HG02870 (cell line): ENCODE measurements at regions not wholly inside any gene's neighbourhood (a gene's known extent, or its start where the extent isn't known, plus 50 kb on each side); places are given as distances from the start of the nearest gene placed in this dataset.

Experiments
- ATAC-seq: cut with Tn5 transposase; IDR thresholded peaks from one replicate; pipeline ENCODE4 v1.9.1; 2021; ENCODE audit warnings: mild to moderate bottlenecking, moderate library complexity; ENCODE audit not compliant: unreplicated experiment

DNA sequence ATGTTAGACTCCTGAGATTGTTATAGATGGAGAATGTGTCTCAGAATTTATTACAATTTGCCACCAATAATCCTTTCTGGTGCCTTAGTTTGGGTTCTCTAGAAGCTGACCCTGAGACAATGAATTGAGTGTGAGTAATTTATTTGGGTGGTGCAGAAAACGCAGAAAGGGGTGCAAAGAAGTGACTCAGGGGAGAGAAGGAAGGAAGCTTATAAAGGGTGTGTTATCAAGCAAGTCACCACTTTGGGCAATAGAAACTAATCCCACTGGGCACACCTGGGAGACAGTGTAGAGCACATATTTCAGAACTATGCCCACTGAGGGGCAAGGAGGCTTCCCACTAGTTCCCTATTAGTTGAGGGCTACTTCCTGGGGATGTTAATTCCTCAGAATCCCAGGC, 320.6 kb downstream of the MID1IP1 start:
- no peak for ATAC-seq

GRCh38 chrX:39125834-39126233, 324.6 kb downstream of the MID1IP1 start:
- no peak for ATAC-seq

GRCh38 chrX:39133971-39134370, 332.7 kb downstream of the MID1IP1 start:
- peak; percentile 78 for ATAC-seq

DNA sequence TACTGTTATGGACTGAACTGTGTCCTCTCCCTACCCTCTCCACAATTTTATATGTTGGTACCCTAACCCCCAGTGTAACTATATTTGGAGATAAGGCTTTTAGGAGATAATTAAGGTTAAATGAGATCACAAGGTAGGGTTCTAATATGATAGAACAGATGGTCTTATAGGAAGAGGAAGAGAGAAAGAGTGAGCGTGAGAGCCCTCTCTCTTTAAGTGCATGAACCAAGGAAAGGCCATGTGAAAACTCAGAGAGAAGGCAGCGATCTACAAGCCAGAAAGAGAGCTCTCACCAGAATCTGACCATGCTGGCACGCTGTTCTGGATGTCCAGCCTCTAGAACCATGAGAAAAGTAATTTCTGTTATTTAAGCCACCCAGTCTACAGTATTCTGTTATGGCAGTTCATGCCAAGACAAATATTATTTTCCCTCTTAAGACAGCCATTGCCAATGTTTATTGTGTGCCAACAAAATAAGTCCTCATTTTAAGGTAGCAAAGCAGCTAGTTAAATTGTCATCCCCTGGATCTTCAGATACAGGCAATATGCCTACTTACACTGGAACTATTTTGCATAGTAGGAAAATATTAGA, 336.2 kb downstream of the MID1IP1 start:
- no peak for ATAC-seq

- no peak for ATAC-seq
Measured at GRCh38 chrX:39140581-39140980, 339.3 kb downstream of the MID1IP1 start.

DNA sequence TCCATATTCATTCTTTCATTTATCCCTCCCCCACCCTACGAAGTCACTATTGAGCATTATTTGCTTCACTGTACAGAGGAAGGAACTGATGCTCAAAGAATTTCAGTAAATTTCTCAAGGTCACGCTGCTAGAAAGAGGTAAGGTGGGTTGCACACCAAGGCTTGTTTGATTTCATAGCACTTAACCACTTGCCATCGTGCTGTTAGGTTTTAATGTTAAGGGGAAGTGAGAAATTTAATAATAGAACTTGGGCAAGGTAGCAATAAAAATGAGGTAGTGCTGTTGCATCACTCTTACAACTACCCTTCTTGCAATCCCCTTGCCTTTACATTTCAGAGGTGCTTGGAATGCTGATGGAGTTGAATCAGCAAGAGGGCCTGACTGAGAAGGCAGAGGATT, 343.1 kb downstream of the MID1IP1 start:
- ATAC-seq = peak; percentile 35

- ATAC-seq = peak; percentile 64
Measured at GRCh38 chrX:39144956-39145355, 343.7 kb downstream of the MID1IP1 start.

- ATAC-seq = no peak
Measured at GRCh38 chrX:39145859-39146258, 344.6 kb downstream of the MID1IP1 start.

DNA sequence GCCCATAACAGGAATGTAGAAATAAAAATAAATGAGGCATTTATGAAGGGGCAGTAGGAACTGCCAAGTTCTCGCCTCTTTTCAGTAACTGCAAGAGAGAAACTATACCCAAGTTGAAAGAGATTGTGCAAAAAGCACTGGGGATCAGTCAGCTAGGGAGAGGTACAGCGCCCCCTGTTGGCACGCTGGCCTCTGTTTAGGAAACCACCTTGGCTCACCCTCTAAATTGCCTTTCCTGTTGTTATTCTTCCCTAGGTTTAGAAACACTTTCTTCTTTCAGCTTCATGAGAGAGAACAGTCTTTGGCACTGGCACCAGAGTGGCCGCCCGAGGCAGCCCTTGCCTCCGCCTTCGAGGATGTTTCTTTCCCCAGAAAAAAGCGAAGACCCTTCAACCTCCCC, 348.5 kb downstream of the MID1IP1 start:
- no peak for ATAC-seq

DNA sequence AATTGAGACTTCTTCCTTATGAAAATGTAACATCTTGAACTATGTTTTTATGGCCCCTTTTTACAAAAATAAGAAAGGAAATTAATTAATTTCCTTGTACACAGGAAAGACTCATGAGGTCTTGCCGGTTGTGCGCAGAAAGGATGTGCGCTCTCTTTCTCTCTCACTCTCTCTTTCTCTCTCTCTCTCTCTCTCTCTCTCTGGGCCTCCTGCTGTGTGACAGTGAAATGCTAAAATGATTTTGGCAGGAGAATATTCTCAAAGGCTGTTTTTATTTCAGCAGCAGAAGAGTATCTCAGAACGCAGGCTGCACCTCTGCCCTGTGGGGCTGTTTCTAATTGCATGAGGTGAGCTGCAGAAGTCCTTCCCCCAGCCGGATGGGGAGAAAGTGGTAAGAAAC, 349.0 kb downstream of the MID1IP1 start:
- no peak for ATAC-seq

GRCh38 chrX:39150621-39151020, 349.4 kb downstream of the MID1IP1 start:
- ATAC-seq = no peak

DNA sequence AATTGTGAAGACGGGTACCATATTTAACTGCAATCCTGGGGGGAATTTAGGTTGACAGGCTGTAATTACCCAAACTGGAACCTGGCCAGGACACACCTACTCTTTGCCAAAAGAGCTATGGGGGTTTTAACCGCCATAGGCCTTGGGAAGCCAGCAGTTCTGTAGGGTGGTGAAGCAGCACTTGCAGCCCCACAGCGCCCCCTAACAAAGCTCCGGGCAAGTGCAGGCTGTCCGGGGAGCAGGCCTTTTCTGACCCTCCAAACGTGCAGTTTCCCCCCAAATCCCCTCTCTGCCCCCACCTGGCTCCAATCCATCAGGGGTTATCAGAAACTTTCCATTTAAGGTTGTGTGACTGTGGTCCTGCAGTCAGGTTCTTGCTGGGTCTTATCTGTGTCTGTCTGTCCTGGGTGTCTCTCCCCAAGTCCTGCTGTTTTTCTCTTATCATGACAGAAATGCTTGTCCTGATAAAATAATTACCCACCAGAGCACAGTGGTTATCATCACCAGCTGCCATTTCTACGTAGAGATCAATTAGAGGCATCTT, 350.9 kb downstream of the MID1IP1 start:
- ATAC-seq = no peak

DNA sequence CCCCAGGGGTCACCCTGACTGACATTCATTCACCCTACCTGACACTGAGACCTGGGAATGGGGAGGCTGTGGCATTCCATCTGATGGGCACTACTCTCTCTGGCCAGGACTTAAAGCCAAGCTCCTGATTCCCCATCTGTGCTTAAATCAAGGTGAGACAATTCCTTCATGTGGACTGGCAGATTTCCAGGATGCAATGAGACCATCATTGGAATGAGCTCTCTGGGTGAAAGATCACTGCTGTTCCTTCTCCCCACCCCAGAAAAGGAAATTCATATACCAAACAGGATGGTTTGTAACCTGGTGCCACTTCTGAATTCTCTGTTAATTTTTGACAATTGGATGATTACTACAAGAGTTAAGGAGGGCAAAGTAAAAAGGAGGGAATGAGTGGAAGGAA, 354.8 kb downstream of the MID1IP1 start:
- no peak for ATAC-seq

DNA sequence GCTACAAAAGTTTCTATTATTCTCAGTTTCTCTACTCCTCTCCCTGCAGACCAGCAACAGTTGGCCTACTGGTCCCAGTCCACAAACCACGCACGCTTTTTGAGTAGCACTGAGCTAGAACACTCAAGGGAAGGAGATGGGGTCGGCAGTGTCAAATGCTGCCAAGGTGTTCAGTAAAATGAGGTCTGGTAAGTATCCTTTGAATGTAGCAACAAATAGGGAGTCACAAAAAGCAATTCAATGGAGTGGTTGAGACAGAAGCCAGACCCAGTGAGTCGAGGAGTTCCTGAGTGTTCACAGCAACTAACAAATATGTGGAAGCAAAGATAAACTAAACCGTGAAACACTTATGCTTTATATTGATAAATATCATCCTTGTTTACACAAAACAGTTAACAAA, 355.7 kb downstream of the MID1IP1 start:
- no peak for ATAC-seq

DNA sequence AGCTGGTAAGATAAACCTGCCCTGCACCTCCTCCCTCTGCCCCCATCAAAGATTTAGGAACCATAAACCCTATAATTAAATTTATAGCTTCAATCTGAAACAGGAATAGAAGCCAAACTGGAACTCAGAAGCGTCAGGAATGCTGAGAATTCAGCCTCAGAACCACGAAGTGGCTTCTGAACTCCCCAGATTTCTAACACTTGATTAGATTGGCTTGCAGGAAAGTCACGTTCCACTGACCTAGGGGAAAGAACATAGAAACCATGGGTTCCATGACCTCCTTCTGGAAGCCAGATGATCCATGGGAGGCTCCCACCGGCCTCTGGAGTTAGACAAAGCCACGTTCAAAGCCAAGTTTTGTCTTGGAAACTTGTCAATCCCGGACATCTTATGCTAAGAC, 356.5 kb downstream of the MID1IP1 start:
- no peak for ATAC-seq

DNA sequence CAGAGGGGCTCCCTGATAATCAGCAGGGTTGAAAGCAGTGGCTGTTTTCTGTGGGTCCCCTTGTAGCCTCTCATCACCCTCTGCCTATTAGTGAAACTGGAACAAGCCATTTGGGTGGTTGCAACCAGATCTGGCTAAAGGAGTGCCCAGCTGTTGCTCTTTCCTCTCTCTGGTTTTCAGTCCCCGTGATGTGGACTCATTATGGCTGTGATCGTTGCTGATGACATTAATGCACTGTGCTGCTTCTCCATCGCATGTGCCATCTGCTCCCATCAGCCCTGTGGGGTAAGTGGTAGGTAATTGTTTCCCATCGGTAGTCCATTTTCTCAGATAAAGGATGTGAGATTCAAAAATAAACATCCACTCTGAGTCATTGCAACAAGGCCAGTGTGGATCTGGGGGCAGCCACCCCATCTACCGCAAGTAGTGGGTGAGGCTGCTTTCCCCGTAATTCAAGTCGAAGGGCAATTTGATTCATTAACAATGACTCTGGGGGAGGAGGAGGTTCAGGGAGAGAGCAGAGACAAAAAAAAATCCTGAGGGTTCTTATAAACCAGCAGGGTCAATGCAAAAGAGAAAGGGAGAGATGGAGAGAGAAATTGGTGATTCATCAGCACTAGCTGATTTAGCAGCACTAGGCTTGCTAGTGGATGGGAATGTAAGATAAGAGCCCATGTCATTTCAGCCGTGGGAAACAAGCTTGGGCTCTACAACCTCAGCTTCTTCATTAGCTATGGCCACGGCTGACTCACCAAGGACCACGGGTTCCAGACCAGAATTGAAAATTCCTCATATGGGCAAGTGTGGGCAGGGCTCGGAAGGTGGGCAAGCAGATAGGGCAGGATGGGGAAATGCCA, 357.8 kb downstream of the MID1IP1 start:
- no peak for ATAC-seq

GRCh38 chrX:39159921-39160507, 358.8 kb downstream of the MID1IP1 start:
- no peak for ATAC-seq

DNA sequence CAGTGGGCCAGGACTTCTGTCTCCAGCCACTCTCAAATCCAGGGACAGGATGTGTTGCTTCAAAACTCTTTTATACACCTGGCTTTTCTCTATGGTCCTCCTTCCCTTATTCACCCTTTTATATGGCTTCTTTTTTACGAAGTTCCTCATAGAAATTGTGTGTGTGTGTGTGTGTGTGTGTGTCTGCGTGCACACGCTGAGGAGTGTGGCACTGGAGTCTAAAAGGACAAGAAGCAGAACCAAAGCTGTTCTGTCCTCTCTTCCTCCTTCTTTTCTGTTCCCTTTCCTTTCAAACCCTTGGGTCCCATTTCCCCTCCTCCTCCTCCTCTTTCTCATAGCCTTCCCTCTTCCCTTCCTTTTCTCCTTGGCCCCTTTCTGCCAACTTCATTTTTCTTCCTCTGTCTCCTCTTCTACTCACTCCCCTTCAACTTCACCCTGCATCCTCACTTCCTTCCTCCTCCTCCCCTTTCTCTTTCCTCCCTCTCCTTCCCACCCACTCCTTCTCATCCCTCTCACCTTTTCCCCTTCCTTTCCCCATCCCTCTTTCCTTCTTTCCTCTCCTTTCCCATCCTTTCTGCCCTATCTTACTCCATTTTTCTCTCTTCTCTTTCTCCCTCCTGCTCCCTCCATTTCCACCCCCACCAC, 360.5 kb downstream of the MID1IP1 start:
- ATAC-seq = no peak

DNA sequence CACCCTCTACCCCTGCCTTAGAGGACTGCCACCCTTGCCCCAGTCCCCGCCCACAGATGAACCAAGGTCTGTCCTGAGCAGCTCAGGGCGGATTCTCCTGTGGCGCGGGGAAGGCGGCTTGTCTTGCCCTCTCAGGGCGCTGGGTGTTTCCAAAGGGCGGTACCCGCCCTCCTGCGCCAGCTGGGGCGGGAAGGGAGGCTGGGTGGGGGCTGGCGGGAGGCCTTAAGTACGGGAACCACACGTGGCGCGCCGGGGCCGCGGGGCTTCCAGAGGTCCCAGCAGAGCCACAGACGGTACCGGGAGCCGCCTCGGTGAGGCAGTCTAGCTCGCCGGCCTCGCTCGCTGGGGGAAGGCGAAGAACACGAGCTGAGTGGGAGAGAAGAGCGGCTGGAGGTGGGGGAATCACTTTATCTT, 361.1 kb downstream of the MID1IP1 start:
- no peak for ATAC-seq

DNA sequence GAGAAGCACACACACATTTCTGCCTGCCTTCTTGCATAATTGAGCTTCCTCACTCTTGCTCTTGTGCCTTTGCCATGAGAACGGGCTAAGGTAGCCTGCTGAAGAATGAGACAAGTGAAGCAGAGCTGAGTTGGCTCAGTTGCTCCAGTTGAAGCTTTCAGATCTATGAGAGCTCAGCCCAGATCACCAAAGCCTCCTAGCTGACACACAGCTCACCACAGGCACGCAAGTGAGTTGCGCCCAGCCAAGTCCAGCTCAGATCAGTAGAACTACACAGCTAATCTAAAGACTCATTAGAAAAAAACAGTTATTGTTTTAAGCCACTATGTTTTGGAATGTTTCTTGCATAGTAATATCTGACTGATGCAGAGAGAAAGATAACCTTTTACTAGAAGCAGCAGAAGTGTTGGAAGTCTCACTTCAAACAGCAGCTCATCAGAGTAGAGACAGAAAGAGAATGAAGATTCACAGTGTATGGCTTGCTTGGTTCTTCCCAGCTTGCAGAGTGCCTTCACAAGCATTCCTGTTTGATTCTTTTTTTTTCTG, 362.4 kb downstream of the MID1IP1 start:
- ATAC-seq = no peak

DNA sequence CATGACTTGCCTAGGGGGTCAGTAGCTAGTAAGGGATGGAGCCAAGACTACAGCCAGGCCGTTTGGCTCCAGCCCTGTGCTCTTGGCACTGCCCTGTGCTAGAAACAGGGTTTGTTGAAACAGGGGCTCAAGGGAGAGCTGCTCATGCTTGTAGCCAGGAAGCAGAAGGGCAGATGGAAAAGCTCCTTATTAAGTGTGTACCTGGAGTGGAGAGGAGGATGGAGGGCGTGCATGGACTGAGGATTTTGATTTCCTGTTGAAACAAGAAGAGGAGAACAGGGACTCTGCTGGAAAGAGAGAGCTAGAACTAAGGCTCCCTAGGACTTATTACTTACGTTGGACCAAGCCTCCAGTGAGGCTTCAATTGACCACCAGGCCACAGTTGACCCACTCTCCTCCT, 363.0 kb downstream of the MID1IP1 start:
- no peak for ATAC-seq
